GM23338 (cell line): ENCODE measurements at regions not wholly inside any gene's neighbourhood (a gene's known extent, or its start where the extent isn't known, plus 50 kb on each side); places are given as distances from the start of the nearest gene placed in this dataset.

Experiments
- ATAC-seq: fragments of 200-7000 bp; cut with Tn5 transposase; 3 replicates; pipeline ENCODE4 v1.9.1; 2020
- DNase-seq: peaks from one replicate; pipeline ENCODE4 v3.0.0-alpha.2; 2015; ENCODE audit warnings: low spot score
- H2AFZ ChIP-seq: fragments of 200-600 bp; sonication (generic); 2 replicates; pipeline ENCODE4 v1.8.0; 2016; ENCODE audit warnings: antibody characterized with exemption, mild to moderate bottlenecking, moderate library complexity
- H3F3A ChIP-seq: fragments of 200-600 bp; sonication (generic); replicated peaks from 2 replicates; pipeline ENCODE4 v1.8.0; 2017; ENCODE audit warnings: antibody characterized with exemption, mixed run types, low read depth
- H3K27ac ChIP-seq: fragments of 200-600 bp; sonication (generic); 2 replicates; pipeline ENCODE4 v1.6.1; 2016; ENCODE audit warnings: low read depth
- H3K27me3 ChIP-seq: fragments of 200-600 bp; sonication (generic); 2 replicates; pipeline ENCODE4 v1.8.0; 2016; ENCODE audit warnings: mild to moderate bottlenecking, mixed run types, moderate library complexity; ENCODE audit not compliant: insufficient read depth
- H3K36me3 ChIP-seq: fragments of 200-600 bp; sonication (generic); 2 replicates; pipeline ENCODE4 v1.8.0; 2016; ENCODE audit warnings: mild to moderate bottlenecking; ENCODE audit not compliant: insufficient read depth
- H3K4me1 ChIP-seq: fragments of 200-600 bp; sonication (generic); 2 replicates; pipeline ENCODE4 v1.8.0; 2016; ENCODE audit warnings: mild to moderate bottlenecking, moderate library complexity; ENCODE audit not compliant: insufficient read depth
- H3K4me2 ChIP-seq: fragments of 200-600 bp; sonication (generic); 2 replicates; pipeline ENCODE4 v1.7.1; 2017; ENCODE audit warnings: mixed run types
- H3K4me3 ChIP-seq: fragments of 200-600 bp; sonication (generic); 2 replicates; pipeline ENCODE4 v1.6.1; 2016; ENCODE audit warnings: mixed run types
- H3K79me2 ChIP-seq: fragments of 200-600 bp; sonication (generic); replicated peaks from 2 replicates; pipeline ENCODE4 v1.8.0; 2017; ENCODE audit warnings: mild to moderate bottlenecking; ENCODE audit not compliant: insufficient read depth
- H3K9me2 ChIP-seq: fragments of 200-600 bp; sonication (generic); 2 replicates; pipeline ENCODE4 v1.8.0; 2017; ENCODE audit not compliant: insufficient read depth
- H4K20me1 ChIP-seq: fragments of 200-600 bp; sonication (generic); replicated peaks from 2 replicates; pipeline ENCODE4 v1.8.0; 2017; ENCODE audit warnings: mild to moderate bottlenecking; ENCODE audit not compliant: insufficient read depth
- H3K27ac Mint-ChIP-seq: 2 replicates; pipeline ENCODE4 v1.8.0; 2020; ENCODE audit warnings: inconsistent platforms, mild to moderate bottlenecking, moderate library complexity, mixed read lengths
- H3K27me3 Mint-ChIP-seq: 3 replicates; pipeline ENCODE4 v1.8.0; 2022; ENCODE audit warnings: low read depth, mild to moderate bottlenecking, moderate library complexity, mixed read lengths, inconsistent platforms; ENCODE audit not compliant: insufficient read depth, poor library complexity
- H3K36me3 Mint-ChIP-seq: 3 replicates; pipeline ENCODE4 v1.8.0; 2021; ENCODE audit warnings: low read depth, mild to moderate bottlenecking, inconsistent platforms, moderate library complexity, mixed read lengths
- H3K4me1 Mint-ChIP-seq: 3 replicates; pipeline ENCODE4 v1.8.0; 2020; ENCODE audit warnings: mild to moderate bottlenecking, inconsistent platforms, mixed read lengths
- H3K4me3 Mint-ChIP-seq: 3 replicates; pipeline ENCODE4 v1.8.0; 2021; ENCODE audit warnings: moderate library complexity, mild to moderate bottlenecking, inconsistent platforms, mixed read lengths
- H3K9me3 Mint-ChIP-seq: 3 replicates; pipeline ENCODE4 v1.8.0; 2020; ENCODE audit warnings: moderate library complexity, mild to moderate bottlenecking, inconsistent platforms, mixed read lengths
- CREB1 ChIP-seq: fragments of 250-450 bp; sonication (Bioruptor Pico); IDR thresholded peaks from 2 replicates; pipeline ENCODE4 v1.5.0; 2020; ENCODE audit warnings: low read depth, mild to moderate bottlenecking, moderate library complexity
- EZH2 ChIP-seq: fragments of 200-600 bp; sonication (generic); IDR thresholded peaks from one replicate; pipeline ENCODE4 v1.8.0; 2017; ENCODE audit warnings: antibody characterized with exemption, mild to moderate bottlenecking, low read depth; ENCODE audit not compliant: unreplicated experiment
- EZH2phosphoT487 ChIP-seq: fragments of 200-600 bp; sonication (generic); IDR thresholded peaks from one replicate; pipeline ENCODE4 v1.8.1; 2018; ENCODE audit warnings: antibody characterized with exemption; ENCODE audit not compliant: unreplicated experiment
- JUNB ChIP-seq: IDR thresholded peaks from one replicate; pipeline ENCODE4 v1.6.1; 2016; ENCODE audit warnings: antibody characterized with exemption; ENCODE audit not compliant: unreplicated experiment
- NANOG ChIP-seq: IDR thresholded peaks from 2 replicates; pipeline ENCODE4 v1.6.1; 2016; ENCODE audit warnings: antibody characterized with exemption, borderline replicate concordance
- POLR2AphosphoS5 ChIP-seq: IDR thresholded peaks from 2 replicates; pipeline ENCODE4 v1.6.1; 2016; ENCODE audit warnings: antibody characterized with exemption, low read depth
- REST ChIP-seq: IDR thresholded peaks from one replicate; pipeline ENCODE4 v1.6.1; 2018; ENCODE audit warnings: antibody characterized with exemption; ENCODE audit not compliant: unreplicated experiment
- STAT1 ChIP-seq: IDR thresholded peaks from one replicate; pipeline ENCODE4 v1.6.1; 2016; ENCODE audit warnings: antibody characterized with exemption; ENCODE audit not compliant: unreplicated experiment
- ZNF114 ChIP-seq: fragments of 250-450 bp; sonication (Bioruptor Pico); IDR thresholded peaks from 2 replicates; pipeline ENCODE4 v1.5.0; 2020; ENCODE audit warnings: mild to moderate bottlenecking, moderate library complexity
- ZNF331 ChIP-seq: fragments of 250-450 bp; sonication (Bioruptor Pico); IDR thresholded peaks from 2 replicates; pipeline ENCODE4 v1.5.0; 2020; ENCODE audit warnings: low read depth, mild to moderate bottlenecking, moderate library complexity
- ZNF462 ChIP-seq: fragments of 250-450 bp; sonication (Bioruptor Pico); IDR thresholded peaks from 2 replicates; pipeline ENCODE4 v1.5.0; 2020; ENCODE audit warnings: mild to moderate bottlenecking, moderate library complexity
- TF ChIP-seq, protein P1 (sequence below): IDR thresholded peaks from 2 replicates; pipeline ENCODE4 v1.6.1; 2016; ENCODE audit warnings: antibody characterized with exemption
- TF ChIP-seq, protein P2 (sequence below), 2 experiments: fragments of 200-600 bp in 1 of 2; sonication (generic) in 1 of 2; conservative IDR thresholded peaks; 2 replicates each; pipeline versions ENCODE4 v1.5.1 to v1.6.1; 2016 to 2017; ENCODE audit warnings: antibody characterized with exemption in 2 of 2, low read depth in 2 of 2, mild to moderate bottlenecking in 2 of 2, moderate library complexity in 1 of 2

- Mint-ChIP-seq H3K36me3 (no peaks in the 10 kb centered on the region), H3K27me3 (no peaks in the 10 kb centered on the region), H3K4me1 (peaks cover 6% of the 10 kb centered on the region; the same call in 2 of the 3 replicates), H3K9me3 (no peaks in the 10 kb centered on the region; the same call in 2 of the 3 replicates), H3K27ac (no peak overlapping the region), H3K4me3 (no peak overlapping the region)
- Histone ChIP-seq H3F3A (no peaks in the 10 kb centered on the region), H3K4me1 (peaks cover 4% of the 10 kb centered on the region; the same call in 1 of the 2 replicates), H3K9me2 (peaks cover 5% of the 10 kb centered on the region; the same call in 1 of the 2 replicates), H4K20me1 (no peaks in the 10 kb centered on the region), H3K79me2 (no peaks in the 10 kb centered on the region), H3K27me3 (no peaks in the 10 kb centered on the region), H3K27ac (no peak overlapping the region), H3K4me2 (no peak overlapping the region), H3K4me3 (no peak overlapping the region), H3K36me3 (no peaks in the 10 kb centered on the region), H2AFZ (no peak overlapping the region)
- ATAC-seq (no peak), DNase-seq (no peak)
- no peak for TF ChIP-seq STAT1
- no peak for TF ChIP-seq JUNB
- TF ChIP-seq POLR2AphosphoS5, result no peak
- no peak for TF ChIP-seq CREB1
- TF ChIP-seq EZH2phosphoT487, result no peak
- TF ChIP-seq REST, result no peak
- no peak for TF ChIP-seq ZNF331 (CRISPR knock-in tag)
- no peak for TF ChIP-seq ZNF114 (CRISPR knock-in tag)
- TF ChIP-seq, protein P1, sequence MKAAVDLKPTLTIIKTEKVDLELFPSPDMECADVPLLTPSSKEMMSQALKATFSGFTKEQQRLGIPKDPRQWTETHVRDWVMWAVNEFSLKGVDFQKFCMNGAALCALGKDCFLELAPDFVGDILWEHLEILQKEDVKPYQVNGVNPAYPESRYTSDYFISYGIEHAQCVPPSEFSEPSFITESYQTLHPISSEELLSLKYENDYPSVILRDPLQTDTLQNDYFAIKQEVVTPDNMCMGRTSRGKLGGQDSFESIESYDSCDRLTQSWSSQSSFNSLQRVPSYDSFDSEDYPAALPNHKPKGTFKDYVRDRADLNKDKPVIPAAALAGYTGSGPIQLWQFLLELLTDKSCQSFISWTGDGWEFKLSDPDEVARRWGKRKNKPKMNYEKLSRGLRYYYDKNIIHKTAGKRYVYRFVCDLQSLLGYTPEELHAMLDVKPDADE, result no peak
- no peak for TF ChIP-seq EZH2
- TF ChIP-seq, protein P2, sequence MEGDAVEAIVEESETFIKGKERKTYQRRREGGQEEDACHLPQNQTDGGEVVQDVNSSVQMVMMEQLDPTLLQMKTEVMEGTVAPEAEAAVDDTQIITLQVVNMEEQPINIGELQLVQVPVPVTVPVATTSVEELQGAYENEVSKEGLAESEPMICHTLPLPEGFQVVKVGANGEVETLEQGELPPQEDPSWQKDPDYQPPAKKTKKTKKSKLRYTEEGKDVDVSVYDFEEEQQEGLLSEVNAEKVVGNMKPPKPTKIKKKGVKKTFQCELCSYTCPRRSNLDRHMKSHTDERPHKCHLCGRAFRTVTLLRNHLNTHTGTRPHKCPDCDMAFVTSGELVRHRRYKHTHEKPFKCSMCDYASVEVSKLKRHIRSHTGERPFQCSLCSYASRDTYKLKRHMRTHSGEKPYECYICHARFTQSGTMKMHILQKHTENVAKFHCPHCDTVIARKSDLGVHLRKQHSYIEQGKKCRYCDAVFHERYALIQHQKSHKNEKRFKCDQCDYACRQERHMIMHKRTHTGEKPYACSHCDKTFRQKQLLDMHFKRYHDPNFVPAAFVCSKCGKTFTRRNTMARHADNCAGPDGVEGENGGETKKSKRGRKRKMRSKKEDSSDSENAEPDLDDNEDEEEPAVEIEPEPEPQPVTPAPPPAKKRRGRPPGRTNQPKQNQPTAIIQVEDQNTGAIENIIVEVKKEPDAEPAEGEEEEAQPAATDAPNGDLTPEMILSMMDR (conservative IDR thresholded peaks at IDR 0.05; ENCODE audit: low read depth in 2 of 2), result no peak
- TF ChIP-seq ZNF462 (CRISPR knock-in tag), result no peak
- TF ChIP-seq NANOG, result no peak
Observed at GRCh38 chr18:22543769-22544168, 126.1 kb upstream of the CTAGE1 start.
